Astrocyte (in vitro differentiated cells and primary cell): ENCODE measurements at regions not wholly inside any gene's neighbourhood (a gene's known extent, or its start where the extent isn't known, plus 50 kb on each side); places are given as distances from the start of the nearest gene placed in this dataset.

ENCODE experiments used
- DNase-seq: peaks from one replicate; pipeline ENCODE4 v3.0.0-alpha.2; 2010; ENCODE audit warnings: low read depth
- FAIRE-seq: peaks from 2 replicates; lab custom pipeline; 2011; peaks lifted over from hg19 to GRCh38; lab: Jason Lieb, UNC
- H2AFZ ChIP-seq: 2 replicates; pipeline ENCODE4 v1.6.0; 2012; ENCODE audit warnings: low read depth, low read length, inconsistent platforms
- H3K27ac ChIP-seq: 2 replicates; pipeline ENCODE4 v1.5.1; 2011; ENCODE audit warnings: low read depth, low read length, inconsistent platforms
- H3K27me3 ChIP-seq: 2 replicates; pipeline ENCODE4 v1.6.0; 2011; ENCODE audit warnings: low read length, inconsistent platforms; ENCODE audit not compliant: insufficient read depth
- H3K36me3 ChIP-seq: 2 replicates; pipeline ENCODE4 v1.5.1; 2011; ENCODE audit warnings: low read length, inconsistent platforms; ENCODE audit not compliant: insufficient read depth
- H3K4me1 ChIP-seq: 2 replicates; pipeline ENCODE4 v1.5.1; 2011; ENCODE audit warnings: low read length, inconsistent platforms; ENCODE audit not compliant: insufficient read depth
- H3K4me2 ChIP-seq: 2 replicates; pipeline ENCODE4 v1.6.0; 2012; ENCODE audit warnings: low read length, inconsistent platforms
- H3K4me3 ChIP-seq: 2 replicates; pipeline ENCODE4 v1.5.1; 2011; ENCODE audit warnings: low read depth, mild to moderate bottlenecking, low read length, inconsistent platforms; ENCODE audit not compliant: insufficient read depth
- H3K79me2 ChIP-seq: 2 replicates; pipeline ENCODE4 v1.6.0; 2012; ENCODE audit warnings: mild to moderate bottlenecking, low read length, inconsistent platforms; ENCODE audit not compliant: insufficient read depth
- H3K9ac ChIP-seq: 2 replicates; pipeline ENCODE4 v1.6.0; 2012; ENCODE audit warnings: mild to moderate bottlenecking, low read length, inconsistent platforms
- H3K9me3 ChIP-seq: 2 replicates; pipeline ENCODE4 v1.5.1; 2012; ENCODE audit warnings: low read depth, mild to moderate bottlenecking, low read length, inconsistent platforms; ENCODE audit not compliant: insufficient read depth
- H4K20me1 ChIP-seq: 2 replicates; pipeline ENCODE4 v1.6.0; 2012; ENCODE audit warnings: low read length, inconsistent platforms; ENCODE audit not compliant: insufficient read depth
- H3K27ac Mint-ChIP-seq: one replicate; pipeline ENCODE4 v1.8.0; 2021; ENCODE audit warnings: mild to moderate bottlenecking, mixed read lengths; ENCODE audit not compliant: unreplicated experiment
- H3K27me3 Mint-ChIP-seq: one replicate; pipeline ENCODE4 v1.8.0; 2021; ENCODE audit warnings: low read depth, mixed read lengths; ENCODE audit not compliant: unreplicated experiment
- H3K36me3 Mint-ChIP-seq: one replicate; pipeline ENCODE4 v1.8.0; 2021; ENCODE audit warnings: low read depth, mixed read lengths; ENCODE audit not compliant: unreplicated experiment
- H3K4me1 Mint-ChIP-seq: one replicate; pipeline ENCODE4 v1.8.0; 2021; ENCODE audit warnings: low read depth, mixed read lengths; ENCODE audit not compliant: unreplicated experiment
- H3K4me3 Mint-ChIP-seq: one replicate; pipeline ENCODE4 v1.8.0; 2021; ENCODE audit warnings: mild to moderate bottlenecking, moderate library complexity, mixed read lengths; ENCODE audit not compliant: unreplicated experiment
- H3K9me3 Mint-ChIP-seq: one replicate; pipeline ENCODE4 v1.8.0; 2021; ENCODE audit warnings: mild to moderate bottlenecking, mixed read lengths; ENCODE audit not compliant: unreplicated experiment
- EZH2 ChIP-seq: IDR thresholded peaks from 2 replicates; pipeline ENCODE4 v1.6.1; 2012; ENCODE audit warnings: mild to moderate bottlenecking, low read length, inconsistent platforms; ENCODE audit not compliant: insufficient read depth
- TF ChIP-seq, protein P1 (sequence below): IDR thresholded peaks from 2 replicates; pipeline ENCODE4 v1.5.1; 2011; ENCODE audit warnings: low read depth, mild to moderate bottlenecking, inconsistent platforms, low read length, moderate library complexity; ENCODE audit not compliant: insufficient read depth

DNA sequence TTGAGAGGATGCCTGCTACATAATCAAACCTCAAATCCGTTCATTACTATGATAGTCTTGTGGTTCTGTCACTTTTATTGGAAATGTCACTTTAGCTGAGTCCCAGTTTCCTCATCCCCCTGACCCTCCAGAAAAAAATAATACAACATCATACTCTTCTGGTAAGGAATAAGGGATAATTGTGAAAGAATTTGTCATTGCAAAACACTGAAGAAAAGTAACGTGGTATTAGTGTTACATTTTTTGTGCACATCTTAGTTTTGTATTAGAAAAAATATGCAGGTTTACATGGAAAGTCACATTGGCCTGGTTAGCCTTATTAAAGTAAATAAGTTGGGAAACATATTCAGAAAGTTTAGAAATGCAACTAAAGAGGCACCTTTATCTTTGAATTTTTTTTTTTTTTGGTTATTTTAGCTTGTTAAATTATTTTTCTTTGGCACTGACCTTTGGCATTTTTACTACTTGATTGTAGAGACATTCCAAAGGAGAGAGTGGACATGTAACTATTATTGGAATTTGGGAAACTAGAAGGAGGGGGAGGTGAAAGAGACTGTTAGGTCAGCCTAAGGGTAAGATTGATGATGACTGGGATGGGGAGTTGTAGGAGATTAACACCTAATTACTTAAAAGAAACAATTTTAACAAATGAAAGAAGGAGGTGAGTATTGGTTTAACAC lies 462.2 kb upstream of the RARB start:
- no peaks in the 10 kb centered on the region for H3K9me3 Mint-ChIP-seq
- no peaks in the 10 kb centered on the region for H3K27me3 ChIP-seq
- TF ChIP-seq, protein P1, sequence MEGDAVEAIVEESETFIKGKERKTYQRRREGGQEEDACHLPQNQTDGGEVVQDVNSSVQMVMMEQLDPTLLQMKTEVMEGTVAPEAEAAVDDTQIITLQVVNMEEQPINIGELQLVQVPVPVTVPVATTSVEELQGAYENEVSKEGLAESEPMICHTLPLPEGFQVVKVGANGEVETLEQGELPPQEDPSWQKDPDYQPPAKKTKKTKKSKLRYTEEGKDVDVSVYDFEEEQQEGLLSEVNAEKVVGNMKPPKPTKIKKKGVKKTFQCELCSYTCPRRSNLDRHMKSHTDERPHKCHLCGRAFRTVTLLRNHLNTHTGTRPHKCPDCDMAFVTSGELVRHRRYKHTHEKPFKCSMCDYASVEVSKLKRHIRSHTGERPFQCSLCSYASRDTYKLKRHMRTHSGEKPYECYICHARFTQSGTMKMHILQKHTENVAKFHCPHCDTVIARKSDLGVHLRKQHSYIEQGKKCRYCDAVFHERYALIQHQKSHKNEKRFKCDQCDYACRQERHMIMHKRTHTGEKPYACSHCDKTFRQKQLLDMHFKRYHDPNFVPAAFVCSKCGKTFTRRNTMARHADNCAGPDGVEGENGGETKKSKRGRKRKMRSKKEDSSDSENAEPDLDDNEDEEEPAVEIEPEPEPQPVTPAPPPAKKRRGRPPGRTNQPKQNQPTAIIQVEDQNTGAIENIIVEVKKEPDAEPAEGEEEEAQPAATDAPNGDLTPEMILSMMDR = no peak
- TF ChIP-seq EZH2 = no peak
- H3K36me3 ChIP-seq = no peaks in the 10 kb centered on the region
- H2AFZ ChIP-seq = no peak overlapping the region
- no peak overlapping the region for H3K27ac ChIP-seq
- no peaks in the 10 kb centered on the region for H3K4me1 ChIP-seq
- no peaks in the 10 kb centered on the region for H3K27me3 Mint-ChIP-seq
- H3K79me2 ChIP-seq = no peaks in the 10 kb centered on the region
- H3K4me3 ChIP-seq = no peak overlapping the region
- H3K4me1 Mint-ChIP-seq = peaks cover 41% of the 10 kb centered on the region
- no peaks in the 10 kb centered on the region for H3K9me3 ChIP-seq
- H3K36me3 Mint-ChIP-seq = no peaks in the 10 kb centered on the region
- no peaks in the 10 kb centered on the region for H4K20me1 ChIP-seq
- H3K27ac Mint-ChIP-seq = no peak overlapping the region
- H3K4me2 ChIP-seq = no peak overlapping the region
- no peak overlapping the region for H3K4me3 Mint-ChIP-seq
- DNase-seq = peak; percentile 4
- FAIRE-seq = no peak
- no peak overlapping the region for H3K9ac ChIP-seq

DNA sequence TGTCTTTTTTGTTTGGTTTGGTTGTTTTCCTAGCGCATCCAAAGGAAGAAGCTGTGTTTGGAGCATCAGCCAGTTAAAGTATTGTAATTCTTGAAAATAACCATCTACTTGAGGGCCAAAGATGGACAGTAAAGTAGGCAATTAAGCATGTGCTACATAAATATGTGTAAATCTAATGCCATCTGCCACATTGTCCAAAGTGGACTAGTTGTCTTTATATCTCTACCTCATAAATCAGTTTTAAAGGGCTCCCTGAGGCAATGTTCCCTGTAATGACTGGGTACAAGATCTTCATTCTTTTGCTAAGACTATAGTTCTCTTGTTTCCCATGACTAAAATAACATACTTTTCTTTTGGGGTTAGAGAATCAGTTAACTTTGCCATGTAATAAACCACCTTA lies 460.0 kb upstream of the RARB start:
- Histone ChIP-seq H3K36me3 (no peaks in the 10 kb centered on the region), H3K9ac (no peak overlapping the region), H4K20me1 (no peaks in the 10 kb centered on the region), H3K4me1 (no peaks in the 10 kb centered on the region), H3K4me2 (no peak overlapping the region), H3K4me3 (no peak overlapping the region), H3K27me3 (no peaks in the 10 kb centered on the region), H3K79me2 (no peaks in the 10 kb centered on the region), H3K27ac (no peak overlapping the region), H2AFZ (no peak overlapping the region), H3K9me3 (no peaks in the 10 kb centered on the region)
- no peak for TF ChIP-seq EZH2
- TF ChIP-seq, protein P1 = no peak
- FAIRE-seq = no peak
- Mint-ChIP-seq H3K4me3 (no peak overlapping the region), H3K36me3 (no peaks in the 10 kb centered on the region), H3K27ac (no peak overlapping the region), H3K9me3 (no peaks in the 10 kb centered on the region), H3K4me1 (peaks cover 41% of the 10 kb centered on the region), H3K27me3 (no peaks in the 10 kb centered on the region)
- DNase-seq = no peak

DNA sequence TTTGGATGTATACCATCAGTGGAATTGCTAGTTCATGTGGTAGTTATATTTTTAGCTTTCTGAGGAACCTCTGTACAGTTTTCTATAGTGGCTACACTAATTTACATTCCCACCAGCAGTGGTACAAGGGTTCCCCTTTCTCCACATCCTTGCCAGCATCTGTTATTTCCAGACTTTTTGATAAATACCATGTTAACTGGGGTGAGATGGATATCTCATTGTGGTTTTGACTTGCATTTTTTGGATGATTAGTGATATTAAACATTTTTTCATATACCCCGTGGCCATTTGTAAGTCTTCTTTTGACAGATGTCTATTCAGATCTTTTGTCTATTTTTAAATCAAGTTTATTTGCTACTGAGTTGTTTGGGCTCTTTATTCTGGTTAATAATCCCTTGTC lies 455.6 kb upstream of the RARB start:
- Histone ChIP-seq H4K20me1 (no peaks in the 10 kb centered on the region), H3K27ac (no peak overlapping the region), H3K4me2 (no peak overlapping the region), H3K79me2 (no peaks in the 10 kb centered on the region), H2AFZ (no peak overlapping the region), H3K27me3 (no peaks in the 10 kb centered on the region), H3K36me3 (no peaks in the 10 kb centered on the region), H3K9me3 (no peaks in the 10 kb centered on the region), H3K9ac (no peak overlapping the region), H3K4me3 (no peak overlapping the region), H3K4me1 (no peaks in the 10 kb centered on the region)
- peaks cover 16% of the 10 kb centered on the region for H3K4me1 Mint-ChIP-seq
- no peak for TF ChIP-seq EZH2
- TF ChIP-seq, protein P1 = no peak
- H3K27ac Mint-ChIP-seq = no peak overlapping the region
- H3K27me3 Mint-ChIP-seq = no peaks in the 10 kb centered on the region
- H3K9me3 Mint-ChIP-seq = peaks cover 2% of the 10 kb centered on the region
- H3K4me3 Mint-ChIP-seq = no peak overlapping the region
- FAIRE-seq = no peak
- H3K36me3 Mint-ChIP-seq = no peaks in the 10 kb centered on the region
- no peak for DNase-seq
